GM12892 (cell line): ENCODE measurements at regions not wholly inside any gene's neighbourhood (a gene's known extent, or its start where the extent isn't known, plus 50 kb on each side); places are given as distances from the start of the nearest gene placed in this dataset.

Experiments used
- POLR2A ChIP-seq: IDR thresholded peaks from 2 replicates; pipeline ENCODE4 v1.6.1; 2011; ENCODE audit warnings: low read depth, low read length, control low read depth
- POLR2AphosphoS5 ChIP-seq: IDR thresholded peaks from 2 replicates; pipeline ENCODE4 v1.6.1; 2011; ENCODE audit warnings: low read depth, low read length, control low read depth
- TAF1 ChIP-seq: IDR thresholded peaks from 2 replicates; pipeline ENCODE4 v1.6.1; 2011; ENCODE audit warnings: low read depth, mild to moderate bottlenecking, control low read depth, low read length, borderline replicate concordance

GRCh38 chr4:131382839-131383238 is 1766.3 kb upstream of the PCDH10 start:
- TF ChIP-seq POLR2A, result no peak
- no peak for TF ChIP-seq POLR2AphosphoS5
- no peak for TF ChIP-seq TAF1
